SK-N-SH (cell line): ENCODE measurements at regions not wholly inside any gene's neighbourhood (a gene's known extent, or its start where the extent isn't known, plus 50 kb on each side); places are given as distances from the start of the nearest gene placed in this dataset.

Experiments
- CTCF ChIA-PET: fragments of 300-600, 350-600 bp; formaldehyde crosslinking; extraction: SDS; loops from one replicate; lab custom pipeline; 2021; lab: Yijun Ruan, JAX
- POLR2A ChIA-PET: fragments of 350-600 bp; sonication (Branson Sonifier 250); formaldehyde crosslinking; extraction: SDS; loops from one replicate; lab custom pipeline; 2020; ENCODE audit warnings: antibody characterized with exemption, inconsistent platforms; lab: Yijun Ruan, JAX
- DNase-seq: peaks from one replicate; pipeline ENCODE4 v3.0.0; 2012
- H2AFZ ChIP-seq: fragments of 200-600 bp; sonication (generic); 2 replicates; pipeline ENCODE4 v1.8.1; 2016; ENCODE audit warnings: antibody characterized with exemption, mild to moderate bottlenecking, low read depth
- H3F3A ChIP-seq: fragments of 200-600 bp; sonication (generic); replicated peaks from 2 replicates; pipeline ENCODE3; 2016; ENCODE audit warnings: antibody characterized with exemption, mild to moderate bottlenecking; ENCODE audit not compliant: insufficient read depth
- H3K27ac ChIP-seq, 2 experiments: fragments of 200-500 bp in 1 of 2; fragments of 200-600 bp in 1 of 2; sonication (Bioruptor generic) in 1 of 2; sonication (generic), shearing (Covaris generic) in 1 of 2; 2 replicates each; pipeline versions ENCODE4 v1.5.1 to v1.6.1; 2014 to 2016; ENCODE audit warnings: low read depth in 2 of 2, inconsistent platforms in 1 of 2, low read length in 1 of 2, mild to moderate bottlenecking in 1 of 2, mixed read lengths in 1 of 2
- H3K27me3 ChIP-seq: fragments of 200-600 bp; sonication (generic), shearing (Covaris generic); 2 replicates; pipeline ENCODE4 v1.6.1; 2016; ENCODE audit warnings: mixed run types; ENCODE audit not compliant: insufficient read depth
- H3K36me3 ChIP-seq, 2 experiments: fragments of 200-500 bp in 1 of 2; fragments of 200-600 bp in 1 of 2; sonication (Bioruptor generic) in 1 of 2; sonication (generic) in 1 of 2; replicated peaks in 1 of 2; 2 replicates each; pipeline versions ENCODE3 to v1.5.1; 2014 to 2016; ENCODE audit warnings: low read length in 1 of 2, mild to moderate bottlenecking in 1 of 2; ENCODE audit not compliant: insufficient read depth in 2 of 2, control insufficient read depth in 1 of 2
- H3K4me1 ChIP-seq, 2 experiments: fragments of 200-500 bp in 1 of 2; fragments of 200-600 bp in 1 of 2; sonication (Bioruptor generic) in 1 of 2; sonication (generic), shearing (Covaris generic) in 1 of 2; 2 replicates each; pipeline versions ENCODE4 v1.5.1 to v1.6.1; 2014 to 2016; ENCODE audit warnings: low read depth in 1 of 2, low read length in 1 of 2, mixed run types in 1 of 2; ENCODE audit not compliant: insufficient read depth in 2 of 2, control insufficient read depth in 1 of 2
- H3K4me2 ChIP-seq: fragments of 200-600 bp; sonication (generic), shearing (Covaris generic); 2 replicates; pipeline ENCODE4 v1.6.1; 2017; ENCODE audit warnings: mixed run types
- H3K4me3 ChIP-seq, 2 experiments: fragments of 200-500 bp in 1 of 2; fragments of 200-600 bp in 1 of 2; sonication (Bioruptor generic) in 1 of 2; sonication (generic), shearing (Covaris generic) in 1 of 2; 2 replicates each; pipeline versions ENCODE4 v1.5.1 to v1.8.1; 2014 to 2016; ENCODE audit warnings: low read depth in 2 of 2, inconsistent platforms in 1 of 2, low read length in 1 of 2, mild to moderate bottlenecking in 1 of 2, mixed read lengths in 1 of 2, moderate library complexity in 1 of 2
- H3K79me2 ChIP-seq: fragments of 200-600 bp; sonication (generic); 2 replicates; pipeline ENCODE4 v1.8.1; 2017; ENCODE audit warnings: mild to moderate bottlenecking; ENCODE audit not compliant: insufficient read depth
- H3K9ac ChIP-seq: fragments of 200-600 bp; sonication (generic); 2 replicates; pipeline ENCODE4 v1.6.1; 2017; ENCODE audit warnings: mixed run types
- H3K9me2 ChIP-seq: fragments of 200-600 bp; sonication (generic); 2 replicates; pipeline ENCODE4 v1.6.1; 2017; ENCODE audit warnings: mixed run types
- H3K9me3 ChIP-seq: fragments of 200-600 bp; sonication (generic); 2 replicates; pipeline ENCODE4 v1.6.1; 2017; ENCODE audit warnings: mixed run types, mild to moderate bottlenecking, moderate library complexity
- H4K20me1 ChIP-seq: fragments of 200-600 bp; sonication (generic); 2 replicates; pipeline ENCODE4 v1.6.1; 2017; ENCODE audit warnings: mild to moderate bottlenecking, mixed run types; ENCODE audit not compliant: insufficient read depth
- ELF1 ChIP-seq: IDR thresholded peaks from 2 replicates; pipeline ENCODE4 v1.4.0; 2012
- EP300 ChIP-seq, 2 experiments: IDR thresholded peaks; 2 replicates each; pipeline versions ENCODE4 v1.4.0 to v1.6.1; 2012; ENCODE audit warnings: borderline replicate concordance in 1 of 2, low read depth in 1 of 2, low read length in 1 of 2
- FOSL2 ChIP-seq: IDR thresholded peaks from 2 replicates; pipeline ENCODE4 v1.4.0; 2012; ENCODE audit warnings: low read depth, mild to moderate bottlenecking, moderate library complexity, borderline replicate concordance
- GABPA ChIP-seq: IDR thresholded peaks from 2 replicates; pipeline ENCODE4 v1.4.0; 2012; ENCODE audit warnings: low read depth, mild to moderate bottlenecking
- IRF3 ChIP-seq: fragments of 150-350 bp; IDR thresholded peaks from 2 replicates; pipeline ENCODE4 v1.6.1; 2016; ENCODE audit warnings: mild to moderate bottlenecking, low read depth, low read length
- NRF1 ChIP-seq: IDR thresholded peaks from 2 replicates; pipeline ENCODE4 v1.6.1; 2012; ENCODE audit warnings: low read depth, mild to moderate bottlenecking, low read length
- PBX3 ChIP-seq: IDR thresholded peaks from 2 replicates; pipeline ENCODE4; 2012
- POLR2AphosphoS5 ChIP-seq: IDR thresholded peaks from 2 replicates; pipeline ENCODE4 v1.6.1; 2012; ENCODE audit warnings: low read depth, low read length
- REST ChIP-seq: IDR thresholded peaks from 2 replicates; pipeline ENCODE4 v1.6.1; 2012; ENCODE audit warnings: mild to moderate bottlenecking, low read depth, low read length, moderate library complexity
- RFX5 ChIP-seq: IDR thresholded peaks from 2 replicates; pipeline ENCODE4 v1.6.1; 2012; ENCODE audit warnings: mild to moderate bottlenecking, improper control_type of control experiment, low read length
- RXRA ChIP-seq: IDR thresholded peaks from 2 replicates; pipeline ENCODE4 v1.4.0; 2012; ENCODE audit warnings: low read depth, mild to moderate bottlenecking, borderline replicate concordance
- TEAD4 ChIP-seq: IDR thresholded peaks from 2 replicates; pipeline ENCODE4 v1.4.0; 2012; ENCODE audit warnings: mild to moderate bottlenecking, borderline replicate concordance; ENCODE audit not compliant: insufficient read depth
- USF1 ChIP-seq: IDR thresholded peaks from 2 replicates; pipeline ENCODE4 v1.4.0; 2012; ENCODE audit warnings: low read depth, borderline replicate concordance
- USF2 ChIP-seq: fragments of 150-350 bp; IDR thresholded peaks from 2 replicates; pipeline ENCODE4 v1.6.1; 2017; ENCODE audit warnings: antibody characterized with exemption, low read length, low read depth, borderline replicate concordance
- YY1 ChIP-seq: IDR thresholded peaks from 2 replicates; pipeline ENCODE4 v1.4.0; 2012; ENCODE audit warnings: low read depth, mild to moderate bottlenecking

- POLR2A ChIA-PET, result no interaction called here
- Histone ChIP-seq H3K4me2 (no peak overlapping the region), H4K20me1 (no peaks in the 10 kb centered on the region), H2AFZ (peak overlapping the region; percentile 65; the same call in 1 of the 2 replicates), H3K4me3 (no peak overlapping the region), H3K9me3 (no peaks in the 10 kb centered on the region), H3K9me2 (no peaks in the 10 kb centered on the region), H3F3A (no peaks in the 10 kb centered on the region), H3K27me3 (no peaks in the 10 kb centered on the region), H3K4me1 (0 out of 4 replicates have a peak, but pooled peaks cover 0 to 6% of the 10 kb centered on the region in 2 experiments)
- CTCF ChIA-PET, result interaction anchor here (1.5 kb wide), 1 partner anchor 10 kb away, joined by 4 read pairs; no protein-coding TSS in a partner anchor
- TF ChIP-seq EP300 (IDR thresholded peaks at IDR 0.05; ENCODE audit: borderline replicate concordance in 1 of 2, low read depth in 1 of 2, low read length in 1 of 2) (no peak), YY1 (no peak), ELF1 (no peak), REST (no peak), RFX5 (no peak), POLR2AphosphoS5 (no peak), RXRA (no peak), NRF1 (no peak), USF1 (no peak), TEAD4 (no peak), PBX3 (no peak), GABPA (no peak), USF2 (no peak), IRF3 (no peak), FOSL2 (no peak)
- TF ChIP-seq, all 33 proteins: peak for 0
- Histone ChIP-seq H3K9ac (no peak overlapping the region), H3K36me3 (no peaks in the 10 kb centered on the region), H3K27ac (no peak overlapping the region; a peak in 1 of 4 replicates), H3K79me2 (no peaks in the 10 kb centered on the region)
- DNase-seq, result no peak
Measured at GRCh38 chr13:65892859-65893258, 1337.3 kb downstream of the PCDH9 start.
